ENCODE measurements at regions not wholly inside any gene's neighbourhood (a gene's known extent, or its start where the extent isn't known, plus 50 kb on each side); places are given as distances from the start of the nearest gene placed in this dataset.
"Not testable (repeated sequence)": the region's sequence is repeated elsewhere in the genome, so short reads cannot be mapped to it uniquely, and the experiment has no call there.

DNA sequence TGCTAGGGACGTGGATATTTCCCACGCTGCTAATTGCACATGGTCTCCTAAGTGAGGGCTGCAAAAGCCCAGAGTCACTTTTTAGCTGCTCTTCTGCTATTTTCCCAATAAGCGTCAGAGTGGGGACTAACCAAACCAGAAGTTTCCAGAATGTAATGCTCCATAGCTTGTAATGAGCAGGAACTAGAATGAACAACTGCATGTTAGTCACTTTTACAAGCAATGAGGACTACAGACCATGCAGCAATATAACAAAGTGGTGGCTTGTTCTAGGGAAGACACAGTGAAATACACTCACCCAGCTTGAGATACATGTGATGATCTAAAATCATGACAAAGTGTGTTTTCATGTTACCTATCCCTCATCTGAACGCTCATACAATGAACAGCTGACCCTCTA is 314.1 kb upstream of the SGK1 start:
- DNase-seq, result no peak

GRCh38 chr6:134631398-134631924 is 313.5 kb upstream of the SGK1 start:
- DNase-seq, result no peak

GRCh38 chr6:134630508-134631121 is 312.7 kb upstream of the SGK1 start:
- DNase-seq, result no peak

GRCh38 chr6:134628154-134628553 is 310.2 kb upstream of the SGK1 start:
- DNase-seq, result no peak

DNA sequence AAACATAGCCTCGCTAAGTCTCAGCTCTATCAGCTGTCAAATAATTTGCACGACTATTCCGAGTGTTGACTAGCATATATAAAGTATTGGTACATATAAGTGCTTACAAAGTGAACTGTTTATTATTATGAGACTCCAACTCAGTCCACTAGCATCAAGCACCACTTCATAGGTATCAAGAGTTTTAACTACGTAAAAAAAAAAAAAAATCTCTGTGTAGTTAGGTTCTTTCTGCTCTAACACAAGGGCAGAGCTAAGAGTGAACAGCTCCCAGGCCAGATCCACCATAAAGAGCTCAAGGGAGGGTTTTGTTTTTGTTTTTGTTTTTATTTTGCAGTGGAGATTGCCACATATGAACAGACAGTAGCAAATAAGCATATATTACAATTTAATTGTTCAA is 309.8 kb upstream of the SGK1 start:
- no peak for DNase-seq

- DNase-seq, result no peak
Measured at GRCh38 chr6:134626589-134626988, 308.7 kb upstream of the SGK1 start.

DNA sequence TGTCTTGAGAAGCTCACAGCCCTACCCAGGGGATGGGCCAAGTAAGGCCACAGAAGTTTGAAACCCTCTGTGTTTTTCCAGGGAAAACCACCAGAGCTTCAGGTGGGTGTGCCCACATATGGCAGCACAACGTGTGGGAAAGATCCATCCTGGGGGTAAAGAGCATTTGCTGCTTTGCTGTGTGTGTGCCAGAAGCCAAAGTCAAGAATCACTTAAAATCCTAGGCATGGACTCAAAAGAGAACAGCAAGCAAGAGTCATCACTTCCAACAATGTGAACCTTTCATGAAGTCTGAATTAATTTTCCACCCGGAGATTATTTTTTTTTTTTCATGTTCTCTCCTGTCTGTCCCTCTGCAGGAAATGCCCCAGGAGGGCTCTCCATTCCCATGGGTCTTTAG is 308.2 kb upstream of the SGK1 start:
- no peak for DNase-seq

DNA sequence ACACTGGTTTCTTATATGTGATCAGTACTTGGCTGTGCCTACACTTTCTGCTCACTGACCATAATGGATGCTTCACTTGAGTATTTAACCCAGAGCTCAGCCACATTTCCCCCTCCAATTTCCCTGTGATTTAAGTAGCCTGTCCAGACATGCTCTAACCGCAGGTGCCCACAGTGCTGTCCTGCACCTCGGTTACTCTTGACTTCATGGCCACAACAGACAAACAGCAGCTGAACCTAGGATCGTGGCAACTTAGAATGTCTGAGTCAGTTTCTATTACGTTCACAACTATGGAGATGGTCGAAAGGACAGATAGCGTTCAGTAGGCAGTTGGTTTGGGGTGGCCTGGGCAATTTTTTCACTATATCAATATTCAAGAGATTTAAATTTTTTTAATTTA is 306.9 kb upstream of the SGK1 start:
- no peak for DNase-seq

GRCh38 chr6:134623401-134623800 is 305.5 kb upstream of the SGK1 start:
- DNase-seq, result no peak

DNA sequence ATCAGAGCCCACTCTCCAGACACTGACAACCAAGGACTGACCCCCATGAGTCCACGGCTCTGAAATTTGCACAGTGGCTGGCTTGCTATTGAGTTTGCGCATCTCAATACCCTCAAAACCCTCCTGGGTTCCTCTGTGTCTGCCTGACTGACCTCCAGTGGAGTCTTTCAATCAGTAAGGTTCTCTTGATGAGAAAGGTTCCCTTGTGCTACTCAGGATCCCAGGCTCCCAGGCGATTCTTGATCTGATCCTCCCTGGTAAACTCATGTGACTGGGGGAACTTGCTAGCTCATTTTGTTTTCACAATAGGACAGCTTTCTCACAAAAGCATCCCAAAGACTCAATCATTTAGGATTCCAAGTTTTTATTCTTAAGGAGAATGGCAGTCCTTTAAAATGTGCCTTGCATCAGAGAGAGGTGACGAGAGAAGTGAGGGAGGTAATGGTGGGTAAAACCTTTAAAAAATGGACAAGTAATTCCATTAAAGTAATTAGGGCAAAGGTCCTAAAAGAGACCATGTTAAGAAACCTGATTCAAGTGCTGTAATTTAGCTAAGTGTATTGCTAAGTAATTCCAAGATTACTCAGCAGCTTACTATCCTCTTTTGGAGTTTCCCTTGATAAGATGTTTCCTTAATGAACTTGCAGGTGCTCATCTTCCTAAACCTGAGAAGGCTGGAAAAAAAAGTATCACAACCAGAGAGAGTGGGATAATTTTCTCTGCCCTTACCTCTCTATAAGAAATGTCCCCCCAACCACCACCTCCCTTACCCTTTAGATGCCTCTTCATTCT is 304.7 kb upstream of the SGK1 start:
- no peak for DNase-seq

- no peak for DNase-seq
Measured at GRCh38 chr6:134621858-134622257, 303.9 kb upstream of the SGK1 start.

DNA sequence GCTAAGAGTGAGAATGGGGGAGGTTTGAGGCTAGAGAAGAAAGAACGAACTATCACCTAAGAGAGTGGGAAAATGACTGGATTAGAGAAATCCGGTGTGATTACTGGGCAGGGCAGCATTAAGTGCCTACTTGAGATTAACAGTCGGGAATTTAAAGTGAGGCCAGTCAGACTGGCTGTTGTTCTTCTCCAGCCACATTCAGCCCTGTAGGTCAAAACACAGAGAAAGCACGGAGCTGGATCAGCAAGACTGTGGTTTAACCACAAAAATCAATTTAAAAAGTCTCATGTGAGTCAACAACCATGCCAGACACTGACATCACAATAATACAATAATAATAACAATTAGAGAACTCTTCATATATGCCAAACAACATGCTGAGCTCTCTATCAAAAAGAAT is 301.9 kb upstream of the SGK1 start:
- DNase-seq, result no peak

DNA sequence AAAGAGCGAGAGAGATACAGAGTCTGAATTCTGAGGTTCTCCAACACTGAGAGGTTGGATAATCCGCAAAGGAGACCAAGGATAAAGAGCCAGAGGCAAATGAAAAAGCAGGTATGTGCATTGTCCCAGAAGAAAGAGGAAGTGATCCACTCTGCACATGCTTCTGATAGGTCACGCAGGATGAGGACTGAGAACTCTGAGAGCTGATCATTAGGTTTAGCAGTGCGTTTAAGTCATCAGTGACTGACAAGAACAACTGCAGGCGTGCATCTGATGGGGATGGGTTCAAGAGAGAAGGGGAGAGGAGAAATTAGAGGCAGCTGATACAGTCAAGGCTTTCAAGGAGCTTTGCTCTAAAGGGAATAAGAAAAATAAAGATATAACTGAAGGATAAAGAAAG is 301.2 kb upstream of the SGK1 start:
- no peak for DNase-seq

DNA sequence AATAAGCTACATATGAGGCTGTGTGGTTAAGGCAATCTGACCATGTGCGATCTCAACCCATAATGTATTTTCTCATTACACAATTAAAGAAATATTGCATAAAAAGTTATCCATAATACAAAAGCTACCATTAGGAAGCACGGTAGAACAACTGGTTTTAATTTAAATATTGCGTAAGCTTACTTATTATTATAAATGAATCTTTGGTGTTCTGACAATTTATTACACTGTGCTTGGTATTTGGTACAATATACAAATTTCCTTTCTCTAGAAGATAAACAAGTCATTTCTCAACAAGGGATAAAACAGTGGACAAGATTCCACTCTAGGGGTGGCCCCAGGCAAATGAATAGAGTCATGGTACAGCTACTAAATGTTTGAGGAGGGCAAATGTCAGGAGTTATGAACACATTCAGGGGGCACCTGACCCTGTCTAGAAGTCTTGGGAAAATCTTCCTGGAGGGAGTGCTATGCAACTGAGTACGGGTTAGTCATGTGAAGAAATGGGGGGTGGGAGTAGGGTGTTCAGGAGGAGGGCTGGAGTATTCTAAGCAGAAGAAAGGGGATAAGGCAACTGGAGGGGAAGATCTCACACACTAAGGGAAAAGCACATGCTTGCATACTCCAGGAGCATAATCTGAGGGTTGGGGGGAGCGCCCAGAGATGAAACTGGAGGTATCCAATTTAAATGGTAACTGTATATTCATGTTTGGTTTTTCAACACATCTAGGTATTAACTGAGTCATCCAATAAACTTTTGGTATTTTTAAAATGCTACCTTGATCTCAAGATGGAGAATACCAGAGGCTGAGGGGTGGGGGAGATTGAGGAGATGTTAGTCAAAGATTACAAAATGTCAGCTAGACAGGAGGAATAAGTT is 296.9 kb upstream of the SGK1 start:
- no peak for DNase-seq

DNA sequence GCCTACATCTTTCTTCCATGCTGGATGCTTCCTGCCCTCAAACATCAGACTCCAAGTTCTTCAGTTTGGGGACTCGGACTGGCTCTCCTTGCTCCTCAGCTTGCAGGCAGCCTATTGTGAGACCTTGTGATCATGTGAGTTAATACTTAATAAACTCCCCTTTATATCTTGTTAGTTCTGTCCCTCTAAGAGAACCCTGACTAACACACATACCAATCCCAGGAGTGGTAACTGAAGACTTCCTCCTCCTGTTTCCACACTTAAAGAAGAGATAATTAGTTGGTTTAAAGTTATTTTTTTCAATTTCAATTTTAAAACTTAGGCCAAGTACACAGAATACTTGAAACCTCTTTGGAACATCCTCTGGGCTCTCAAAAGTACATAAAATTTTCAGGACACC is 294.2 kb upstream of the SGK1 start:
- not testable (repeated sequence) for DNase-seq

DNA sequence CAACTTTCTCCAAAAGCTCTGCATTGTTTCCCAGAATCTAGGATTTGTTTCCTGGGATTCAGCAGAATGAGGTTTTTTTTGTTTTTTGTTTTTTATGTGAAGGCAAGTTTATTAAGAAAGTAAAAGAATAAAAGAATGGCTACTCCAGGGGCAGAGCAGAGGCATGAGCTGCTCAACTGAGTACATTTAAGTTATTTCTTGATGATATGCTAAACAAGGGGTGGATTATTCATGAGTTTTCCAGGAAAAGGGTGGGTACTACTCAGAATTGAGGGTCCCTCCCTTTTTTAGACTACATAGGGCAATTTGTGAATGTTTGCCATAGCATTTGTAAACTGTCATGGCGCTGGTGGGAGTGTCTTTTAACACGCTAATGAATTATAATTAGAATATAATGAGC is 292.5 kb upstream of the SGK1 start:
- no peak for DNase-seq

DNA sequence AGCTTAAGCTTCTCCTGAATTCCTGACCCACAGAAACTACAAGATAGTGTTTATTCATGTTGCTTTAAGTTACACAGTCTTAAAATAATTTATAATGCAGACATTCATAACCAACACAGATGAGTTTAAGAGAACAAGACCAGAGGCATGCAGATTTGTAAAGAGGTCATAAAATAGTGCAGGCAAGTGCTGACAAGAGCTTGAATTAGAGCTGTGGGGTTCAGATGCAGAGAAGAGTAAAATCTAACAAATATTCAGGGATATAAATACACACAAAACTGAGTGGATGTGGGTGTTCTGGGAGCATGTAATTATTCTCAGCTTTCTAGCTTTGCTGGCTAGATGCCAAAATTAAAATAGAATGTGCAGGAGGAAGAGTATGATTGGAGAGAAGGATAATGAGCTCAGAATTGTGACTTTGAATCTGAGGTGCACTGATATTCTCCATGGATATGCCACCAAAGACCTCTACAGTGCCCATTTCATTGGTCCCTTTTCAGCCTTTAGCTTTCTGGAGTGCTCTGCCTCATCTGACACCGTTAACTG is 291.9 kb upstream of the SGK1 start:
- DNase-seq, result no peak

GRCh38 chr6:134607411-134607810 is 289.5 kb upstream of the SGK1 start:
- no peak for DNase-seq

DNA sequence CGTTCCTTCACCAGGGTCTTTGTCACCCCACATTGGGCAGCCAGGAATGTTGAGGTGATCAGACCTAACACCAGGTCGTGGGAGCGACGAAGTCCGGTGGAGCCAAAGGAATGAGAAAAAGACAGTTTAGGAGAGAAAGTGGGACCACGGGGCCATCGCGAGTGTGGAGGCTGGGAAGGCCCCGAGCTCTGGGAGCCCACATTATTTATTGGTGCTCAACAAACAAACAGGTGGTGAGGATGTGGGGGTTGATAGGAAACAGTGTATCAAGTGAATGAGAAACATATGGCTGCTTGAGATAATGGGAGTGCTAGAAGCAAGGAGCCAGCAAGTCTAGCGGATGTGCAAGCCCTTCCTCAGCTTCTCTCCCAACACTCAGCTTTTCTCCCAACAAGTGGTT is 287.1 kb upstream of the SGK1 start:
- DNase-seq, result no peak

GRCh38 chr6:134604014-134604676 is 286.2 kb upstream of the SGK1 start:
- no peak for DNase-seq

GRCh38 chr6:134603561-134603960 is 285.6 kb upstream of the SGK1 start:
- no peak for DNase-seq

GRCh38 chr6:134602123-134602522 is 284.2 kb upstream of the SGK1 start:
- DNase-seq, result no peak

- no peak for DNase-seq
Measured at GRCh38 chr6:134600671-134601070, 282.8 kb upstream of the SGK1 start.
